HCEC 1CT (cell line): ENCODE measurements at regions not wholly inside any gene's neighbourhood (a gene's known extent, or its start where the extent isn't known, plus 50 kb on each side); places are given as distances from the start of the nearest gene placed in this dataset.

Experiments
- DNase-seq: peaks from one replicate; pipeline ENCODE4 v3.0.0-alpha.2; 2017

DNA sequence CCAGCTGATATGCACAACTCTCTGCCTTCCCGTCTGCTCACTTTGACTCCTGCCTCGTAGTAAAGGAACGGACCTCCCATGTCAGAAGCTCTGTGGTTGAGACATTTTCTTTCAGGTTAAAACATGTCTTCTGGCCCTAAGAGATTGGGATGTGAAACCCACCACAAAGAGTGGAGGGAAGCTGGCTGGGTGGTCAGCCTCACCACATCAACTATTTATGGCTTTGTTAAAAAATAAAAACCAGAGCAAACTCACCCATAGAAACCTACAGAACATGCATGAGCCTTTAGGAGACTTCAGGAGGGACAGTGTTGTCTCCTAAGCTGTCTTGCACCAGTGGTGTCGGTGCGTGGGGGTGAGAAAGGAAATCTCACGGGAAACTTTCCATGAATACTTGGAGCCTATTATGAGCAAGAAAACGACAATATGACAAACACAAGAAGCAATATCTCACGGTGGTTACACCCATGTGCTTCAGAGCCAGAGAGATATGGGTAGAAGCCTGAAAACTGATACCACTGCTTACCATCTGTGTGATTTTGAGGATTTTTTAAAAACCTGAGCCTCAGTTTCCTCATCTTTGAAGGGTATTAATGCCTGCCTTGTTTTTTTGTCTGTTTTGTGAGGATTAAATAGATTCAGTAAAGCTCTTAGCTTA lies 61.7 kb upstream of the XYLT1 start:
- no peak for DNase-seq

DNA sequence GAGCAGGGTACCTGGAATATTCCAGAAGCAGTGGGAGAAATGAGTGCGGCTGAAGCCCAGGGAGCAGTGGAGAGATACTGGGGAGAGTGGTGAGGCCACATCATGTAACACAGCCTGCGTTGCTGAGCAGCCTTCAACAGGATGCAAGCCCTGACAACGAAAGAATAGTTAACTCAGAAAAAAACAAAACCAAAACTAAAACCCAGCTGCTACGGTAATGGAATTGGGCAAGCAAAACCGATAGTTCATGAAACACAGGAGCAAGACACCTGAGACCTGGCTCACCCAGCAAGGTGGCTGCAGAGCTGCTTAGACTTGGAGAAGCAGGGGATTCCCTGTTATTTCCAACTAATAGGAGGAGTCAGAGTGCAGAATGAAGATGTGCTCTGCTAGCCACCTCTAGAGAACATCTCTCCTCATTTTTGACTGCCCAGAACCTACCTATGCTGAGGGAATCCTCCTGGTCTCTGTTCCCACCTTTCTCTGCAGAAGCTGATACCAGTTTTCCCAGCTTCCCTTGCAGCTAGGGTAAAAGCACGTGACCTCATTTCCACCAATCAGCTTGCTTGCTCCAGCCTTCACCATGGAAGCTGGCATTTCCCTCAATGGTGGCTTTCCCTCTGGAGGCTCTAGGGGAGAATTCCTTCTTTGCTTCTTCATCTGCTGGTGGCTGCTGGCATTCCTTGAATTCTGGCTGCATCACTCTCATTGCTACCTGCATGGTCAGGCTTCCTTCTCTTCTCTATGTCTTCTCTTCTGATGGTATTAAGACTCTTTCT lies 59.4 kb upstream of the XYLT1 start:
- DNase-seq: no peak

GRCh38 chr16:17526956-17527937 lies 56.5 kb upstream of the XYLT1 start:
- no peak for DNase-seq

DNA sequence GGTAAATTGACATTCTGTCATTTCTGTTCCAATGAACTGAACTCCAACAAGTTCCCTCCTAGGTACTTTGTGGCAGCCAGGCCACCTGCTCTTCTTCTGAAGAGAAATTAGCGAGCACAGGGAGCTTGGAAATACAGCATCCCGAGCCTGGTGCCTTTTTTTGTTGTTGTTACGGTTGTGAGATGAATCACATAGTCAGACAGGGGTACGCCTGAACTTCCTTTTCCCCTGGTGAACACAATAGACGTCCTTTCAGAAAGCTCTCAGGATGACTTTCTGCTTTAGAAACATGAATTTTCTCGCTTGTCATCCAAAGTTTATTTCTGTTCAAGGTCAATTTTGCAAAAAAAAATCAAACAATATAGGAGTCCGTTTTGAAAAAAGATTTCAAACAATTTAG lies 53.9 kb upstream of the XYLT1 start:
- DNase-seq: no peak

DNA sequence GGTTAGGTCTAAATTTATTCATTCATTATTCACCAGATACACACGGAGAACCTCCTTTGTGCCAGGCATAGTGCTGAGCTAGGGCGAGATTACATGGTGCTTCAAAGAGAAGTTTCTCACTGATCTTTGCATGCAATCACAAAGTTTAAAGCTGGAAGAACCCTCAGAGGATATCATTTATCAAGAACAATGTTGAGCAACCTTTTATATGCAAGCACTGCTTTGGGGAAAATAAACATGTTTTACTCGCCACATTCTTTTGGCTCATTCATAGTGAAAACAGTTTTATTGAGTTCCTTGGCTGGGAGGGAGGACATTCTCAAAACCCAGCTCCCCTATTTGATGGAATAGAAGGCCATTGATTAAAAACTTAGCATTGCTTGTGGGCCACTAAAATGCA lies 49.8 kb upstream of the XYLT1 start:
- DNase-seq: peak; percentile 53
